GM12878 (cell line): ENCODE measurements at regions not wholly inside any gene's neighbourhood (a gene's known extent, or its start where the extent isn't known, plus 50 kb on each side); places are given as distances from the start of the nearest gene placed in this dataset.

Experiments
- ATAC-seq: fragments of 200-7000 bp; cut with Tn5 transposase; 3 replicates; pipeline ENCODE4 v1.9.1; 2020; ENCODE audit warnings: mild to moderate bottlenecking, moderate library complexity
- BruUV-seq: library from RNA; stranded (reverse); fragments of 400-500 nt; replicated peaks from 2 replicates; lab custom pipeline; 2021; lab: Mats Ljungman, UMichigan
- CTCF ChIA-PET: fragments of 300-600 bp; sonication (Branson Sonifier 250); formaldehyde crosslinking; extraction: SDS; loops from one replicate; lab custom pipeline; 2021; ENCODE audit warnings: inconsistent platforms; lab: Yijun Ruan, JAX
- POLR2A ChIA-PET: fragments of 350-600 bp; formaldehyde crosslinking; extraction: SDS; loops from one replicate; lab custom pipeline; 2021; ENCODE audit warnings: inconsistent platforms; lab: Charles Lee
- RAD21 ChIA-PET: fragments of 300-600 bp; sonication (Branson Sonifier 250); formaldehyde crosslinking; loops from one replicate; lab custom pipeline; 2023; ENCODE audit warnings: antibody characterized with exemption; ENCODE audit not compliant: unreplicated experiment; lab: Charles Lee
- SMC1A ChIA-PET: fragments of 300-600 bp; sonication (Branson Sonifier 250); formaldehyde crosslinking; loops from one replicate; lab custom pipeline; 2023; ENCODE audit not compliant: unreplicated experiment, uncharacterized antibody; lab: Charles Lee
- DNase-seq: peaks from one replicate; pipeline ENCODE4 v3.0.0-alpha.2; 2011; ENCODE audit warnings: low read depth, low spot score
- FAIRE-seq: peaks from 3 replicates; lab custom pipeline; 2011; peaks lifted over from hg19 to GRCh38; lab: Jason Lieb, UNC
- H2AFZ ChIP-seq: 2 replicates; pipeline ENCODE4 v1.6.0; 2011; ENCODE audit warnings: low read depth, low read length, control low read depth; ENCODE audit not compliant: control insufficient read depth
- H3K27ac ChIP-seq: 2 replicates; pipeline ENCODE4 v1.5.1; 2011; ENCODE audit warnings: control low read depth; ENCODE audit not compliant: control insufficient read depth, insufficient read depth
- H3K27me3 ChIP-seq, 2 experiments: replicated peaks in 1 of 2; 2 replicates each; pipeline versions ENCODE4 v1.6.0 to v1.6.1; 2011; ENCODE audit warnings: low read length in 1 of 2; ENCODE audit not compliant: control insufficient read depth in 2 of 2, insufficient read depth in 2 of 2
- H3K36me3 ChIP-seq, 2 experiments: 2 replicates each; pipeline ENCODE4 v1.5.1; 2011; ENCODE audit warnings: low read length in 1 of 2; ENCODE audit not compliant: control insufficient read depth in 2 of 2, insufficient read depth in 2 of 2
- H3K4me1 ChIP-seq: 2 replicates; pipeline ENCODE4 v1.6.1; 2011; ENCODE audit warnings: mild to moderate bottlenecking, low read length, moderate library complexity, mixed read lengths; ENCODE audit not compliant: control insufficient read depth, insufficient read depth
- H3K4me2 ChIP-seq: 2 replicates; pipeline ENCODE4 v1.6.0; 2011; ENCODE audit warnings: control low read depth; ENCODE audit not compliant: control insufficient read depth, insufficient read depth
- H3K4me3 ChIP-seq: fragments of 200-600 bp; sonication (generic); 2 replicates; pipeline ENCODE4 v1.5.1; 2016
- H3K79me2 ChIP-seq: 2 replicates; pipeline ENCODE4 v1.6.0; 2011; ENCODE audit warnings: low read length; ENCODE audit not compliant: control insufficient read depth, insufficient read depth
- H3K9ac ChIP-seq: 2 replicates; pipeline ENCODE4 v1.8.0; 2011; ENCODE audit warnings: low read length, control low read depth, mixed read lengths; ENCODE audit not compliant: control insufficient read depth, insufficient read depth
- H3K9me3 ChIP-seq: replicated peaks from 3 replicates; pipeline ENCODE4 v1.5.1; 2011; ENCODE audit warnings: mild to moderate bottlenecking, low read length; ENCODE audit not compliant: control insufficient read depth, insufficient read depth
- H4K20me1 ChIP-seq: 2 replicates; pipeline ENCODE4 v1.6.0; 2011; ENCODE audit not compliant: control insufficient read depth, insufficient read depth
- BCL11A ChIP-seq: IDR thresholded peaks from 2 replicates; pipeline ENCODE4 v1.6.1; 2011; ENCODE audit warnings: low read depth, low read length
- CEBPB ChIP-seq, 2 experiments: fragments of 150-350 bp in 1 of 2; IDR thresholded peaks; 2 replicates each; pipeline ENCODE4 v1.6.1; 2012 to 2014; ENCODE audit warnings: low read depth in 2 of 2, low read length in 2 of 2, borderline replicate concordance in 1 of 2, inconsistent platforms in 1 of 2
- MEF2A ChIP-seq: IDR thresholded peaks from 2 replicates; pipeline ENCODE4 v1.6.1; 2011; ENCODE audit warnings: low read depth, mild to moderate bottlenecking, low read length, moderate library complexity; ENCODE audit not compliant: insufficient read depth
- MYC ChIP-seq: IDR thresholded peaks from 2 replicates; pipeline ENCODE4 v1.6.1; 2011; ENCODE audit warnings: mild to moderate bottlenecking, low read length, moderate library complexity, inconsistent platforms; ENCODE audit not compliant: insufficient read depth, insufficient replicate concordance, insufficient read length, severe bottlenecking
- RAD51 ChIP-seq: fragments of 450-650 bp; IDR thresholded peaks from 2 replicates; pipeline ENCODE4 v1.6.1; 2016; ENCODE audit warnings: moderate library complexity, mild to moderate bottlenecking, inconsistent platforms
- RFX5 ChIP-seq: IDR thresholded peaks from 2 replicates; pipeline ENCODE4 v1.6.1; 2011; ENCODE audit warnings: low read depth, low read length, improper control_type of control experiment
- SIN3A ChIP-seq: IDR thresholded peaks from 2 replicates; pipeline ENCODE4 v1.6.1; 2012; ENCODE audit warnings: low read depth, low read length, improper control_type of control experiment
- SIX5 ChIP-seq: IDR thresholded peaks from 2 replicates; pipeline ENCODE4 v1.6.1; 2011; ENCODE audit warnings: mild to moderate bottlenecking, low read depth, low read length, moderate library complexity; ENCODE audit not compliant: severe bottlenecking
- STAT1 ChIP-seq: fragments of 450-650 bp; conservative IDR thresholded peaks from 2 replicates; pipeline ENCODE4 v1.6.1; 2014; ENCODE audit warnings: antibody characterized with exemption, mild to moderate bottlenecking
- STAT3 ChIP-seq: IDR thresholded peaks from 2 replicates; pipeline ENCODE4 v1.6.1; 2011; ENCODE audit warnings: low read depth, low read length, improper control_type of control experiment
- ZNF207 ChIP-seq: fragments of 450-650 bp; IDR thresholded peaks from 2 replicates; pipeline ENCODE4 v1.6.1; 2014; ENCODE audit warnings: antibody characterized with exemption, mild to moderate bottlenecking, borderline replicate concordance
- ZNF217 ChIP-seq: fragments of 450-650 bp; IDR thresholded peaks from 2 replicates; pipeline ENCODE4 v1.6.1; 2017; ENCODE audit warnings: antibody characterized with exemption, mild to moderate bottlenecking
- WGBS: methylation state at CpG from one replicate; pipeline ENCODE4 v1.1.6; 2016; ENCODE audit warnings: low lambda C conversion rate; ENCODE audit not compliant: insufficient replicate concordance, insufficient coverage; ENCODE audit errors: missing lambda C conversion rate; 5-methylcytosine and 5-hydroxymethylcytosine counted together
- in situ Hi-C: fragments of 300-500 bp; cut with MboI; formaldehyde crosslinking; loops from 9 replicates; pipeline ENCODE4 v1.14.3; 2018; ENCODE audit warnings: mixed read lengths
- intact Hi-C: fragments of 100-400 bp; cut with micrococcal nuclease; formaldehyde crosslinking; loops from one replicate; pipeline ENCODE4 v1.14.2; 2022; ENCODE audit not compliant: unreplicated experiment
- TF ChIP-seq, protein P1 (sequence below): fragments of 450-650 bp; IDR thresholded peaks from 2 replicates; pipeline ENCODE4 v1.6.1; 2017; ENCODE audit warnings: mild to moderate bottlenecking, moderate library complexity
- TF ChIP-seq, protein P2 (sequence below): IDR thresholded peaks from 2 replicates; pipeline ENCODE4 v1.6.1; 2011; ENCODE audit warnings: low read depth, low read length, improper control_type of control experiment, borderline replicate concordance
- TF ChIP-seq, protein P3 (sequence below): fragments of 150-350 bp; IDR thresholded peaks from 2 replicates; pipeline ENCODE4 v1.6.1; 2016; ENCODE audit warnings: low read depth, low read length
- TF ChIP-seq, protein P4 (sequence below): fragments of 450-650 bp; conservative IDR thresholded peaks from 2 replicates; pipeline ENCODE4 v1.6.1; 2017; ENCODE audit warnings: mild to moderate bottlenecking, moderate library complexity

DNA sequence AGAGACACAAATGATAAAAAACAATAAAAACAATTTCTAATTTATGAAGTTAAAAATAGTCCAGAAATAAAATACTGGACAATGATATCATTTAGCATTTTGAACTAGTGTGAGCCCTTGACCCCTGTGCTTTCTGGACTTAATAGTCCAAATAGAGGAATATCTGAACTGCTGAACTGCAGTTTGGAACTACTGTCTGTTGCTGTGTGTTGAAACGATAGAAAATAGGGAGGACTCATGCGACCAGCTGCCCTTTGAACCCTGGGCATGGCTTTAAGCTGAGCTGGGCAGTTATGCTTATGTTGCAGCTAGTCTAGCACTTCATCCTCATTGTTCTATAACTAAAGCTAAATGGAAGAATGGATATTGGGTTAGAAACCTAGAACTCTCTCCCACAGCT is 99.5 kb downstream of the FMR1NB start:
- ChIA-PET SMC1A (no interaction called here), POLR2A (no interaction called here), RAD21 (no interaction called here), CTCF (no interaction called here)
- Histone ChIP-seq H3K9me3 (no peaks in the 10 kb centered on the region), H2AFZ (no peak overlapping the region), H3K4me3 (no peak overlapping the region), H3K27me3 (no peaks in the 10 kb centered on the region), H4K20me1 (no peaks in the 10 kb centered on the region), H3K4me2 (no peak overlapping the region), H3K79me2 (no peaks in the 10 kb centered on the region), H3K9ac (no peak overlapping the region), H3K27ac (no peak overlapping the region), H3K36me3 (no peaks in the 10 kb centered on the region), H3K4me1 (no peaks in the 10 kb centered on the region)
- 26% methylated on average over 2 of the region's 2 CpGs for WGBS
- intact Hi-C loops = no loop called here
- FAIRE-seq (no peak), ATAC-seq (no peak), DNase-seq (no peak)
- in situ Hi-C loops = no loop called here
- no TSS peak for BruUV-seq
- TF ChIP-seq MYC (no peak), MEF2A (no peak), RAD51 (no peak), ZNF207 (no peak), RFX5 (no peak), SIX5 (no peak), BCL11A (no peak), ZNF217 (no peak), CEBPB (IDR thresholded peaks at IDR 0.05; ENCODE audit: borderline replicate concordance in 1 of 2, low read depth in 2 of 2, low read length in 2 of 2) (no peak), STAT1 (no peak), SIN3A (no peak), STAT3 (no peak)
- TF ChIP-seq, protein P1, sequence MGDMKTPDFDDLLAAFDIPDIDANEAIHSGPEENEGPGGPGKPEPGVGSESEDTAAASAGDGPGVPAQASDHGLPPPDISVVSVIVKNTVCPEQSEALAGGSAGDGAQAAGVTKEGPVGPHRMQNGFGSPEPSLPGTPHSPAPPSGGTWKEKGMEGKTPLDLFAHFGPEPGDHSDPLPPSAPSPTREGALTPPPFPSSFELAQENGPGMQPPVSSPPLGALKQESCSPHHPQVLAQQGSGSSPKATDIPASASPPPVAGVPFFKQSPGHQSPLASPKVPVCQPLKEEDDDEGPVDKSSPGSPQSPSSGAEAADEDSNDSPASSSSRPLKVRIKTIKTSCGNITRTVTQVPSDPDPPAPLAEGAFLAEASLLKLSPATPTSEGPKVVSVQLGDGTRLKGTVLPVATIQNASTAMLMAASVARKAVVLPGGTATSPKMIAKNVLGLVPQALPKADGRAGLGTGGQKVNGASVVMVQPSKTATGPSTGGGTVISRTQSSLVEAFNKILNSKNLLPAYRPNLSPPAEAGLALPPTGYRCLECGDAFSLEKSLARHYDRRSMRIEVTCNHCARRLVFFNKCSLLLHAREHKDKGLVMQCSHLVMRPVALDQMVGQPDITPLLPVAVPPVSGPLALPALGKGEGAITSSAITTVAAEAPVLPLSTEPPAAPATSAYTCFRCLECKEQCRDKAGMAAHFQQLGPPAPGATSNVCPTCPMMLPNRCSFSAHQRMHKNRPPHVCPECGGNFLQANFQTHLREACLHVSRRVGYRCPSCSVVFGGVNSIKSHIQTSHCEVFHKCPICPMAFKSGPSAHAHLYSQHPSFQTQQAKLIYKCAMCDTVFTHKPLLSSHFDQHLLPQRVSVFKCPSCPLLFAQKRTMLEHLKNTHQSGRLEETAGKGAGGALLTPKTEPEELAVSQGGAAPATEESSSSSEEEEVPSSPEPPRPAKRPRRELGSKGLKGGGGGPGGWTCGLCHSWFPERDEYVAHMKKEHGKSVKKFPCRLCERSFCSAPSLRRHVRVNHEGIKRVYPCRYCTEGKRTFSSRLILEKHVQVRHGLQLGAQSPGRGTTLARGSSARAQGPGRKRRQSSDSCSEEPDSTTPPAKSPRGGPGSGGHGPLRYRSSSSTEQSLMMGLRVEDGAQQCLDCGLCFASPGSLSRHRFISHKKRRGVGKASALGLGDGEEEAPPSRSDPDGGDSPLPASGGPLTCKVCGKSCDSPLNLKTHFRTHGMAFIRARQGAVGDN = no peak
- TF ChIP-seq, protein P2, sequence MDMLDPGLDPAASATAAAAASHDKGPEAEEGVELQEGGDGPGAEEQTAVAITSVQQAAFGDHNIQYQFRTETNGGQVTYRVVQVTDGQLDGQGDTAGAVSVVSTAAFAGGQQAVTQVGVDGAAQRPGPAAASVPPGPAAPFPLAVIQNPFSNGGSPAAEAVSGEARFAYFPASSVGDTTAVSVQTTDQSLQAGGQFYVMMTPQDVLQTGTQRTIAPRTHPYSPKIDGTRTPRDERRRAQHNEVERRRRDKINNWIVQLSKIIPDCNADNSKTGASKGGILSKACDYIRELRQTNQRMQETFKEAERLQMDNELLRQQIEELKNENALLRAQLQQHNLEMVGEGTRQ = no peak
- TF ChIP-seq, protein P3, sequence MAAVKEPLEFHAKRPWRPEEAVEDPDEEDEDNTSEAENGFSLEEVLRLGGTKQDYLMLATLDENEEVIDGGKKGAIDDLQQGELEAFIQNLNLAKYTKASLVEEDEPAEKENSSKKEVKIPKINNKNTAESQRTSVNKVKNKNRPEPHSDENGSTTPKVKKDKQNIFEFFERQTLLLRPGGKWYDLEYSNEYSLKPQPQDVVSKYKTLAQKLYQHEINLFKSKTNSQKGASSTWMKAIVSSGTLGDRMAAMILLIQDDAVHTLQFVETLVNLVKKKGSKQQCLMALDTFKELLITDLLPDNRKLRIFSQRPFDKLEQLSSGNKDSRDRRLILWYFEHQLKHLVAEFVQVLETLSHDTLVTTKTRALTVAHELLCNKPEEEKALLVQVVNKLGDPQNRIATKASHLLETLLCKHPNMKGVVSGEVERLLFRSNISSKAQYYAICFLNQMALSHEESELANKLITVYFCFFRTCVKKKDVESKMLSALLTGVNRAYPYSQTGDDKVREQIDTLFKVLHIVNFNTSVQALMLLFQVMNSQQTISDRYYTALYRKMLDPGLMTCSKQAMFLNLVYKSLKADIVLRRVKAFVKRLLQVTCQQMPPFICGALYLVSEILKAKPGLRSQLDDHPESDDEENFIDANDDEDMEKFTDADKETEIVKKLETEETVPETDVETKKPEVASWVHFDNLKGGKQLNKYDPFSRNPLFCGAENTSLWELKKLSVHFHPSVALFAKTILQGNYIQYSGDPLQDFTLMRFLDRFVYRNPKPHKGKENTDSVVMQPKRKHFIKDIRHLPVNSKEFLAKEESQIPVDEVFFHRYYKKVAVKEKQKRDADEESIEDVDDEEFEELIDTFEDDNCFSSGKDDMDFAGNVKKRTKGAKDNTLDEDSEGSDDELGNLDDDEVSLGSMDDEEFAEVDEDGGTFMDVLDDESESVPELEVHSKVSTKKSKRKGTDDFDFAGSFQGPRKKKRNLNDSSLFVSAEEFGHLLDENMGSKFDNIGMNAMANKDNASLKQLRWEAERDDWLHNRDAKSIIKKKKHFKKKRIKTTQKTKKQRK = no peak
- TF ChIP-seq, protein P4, sequence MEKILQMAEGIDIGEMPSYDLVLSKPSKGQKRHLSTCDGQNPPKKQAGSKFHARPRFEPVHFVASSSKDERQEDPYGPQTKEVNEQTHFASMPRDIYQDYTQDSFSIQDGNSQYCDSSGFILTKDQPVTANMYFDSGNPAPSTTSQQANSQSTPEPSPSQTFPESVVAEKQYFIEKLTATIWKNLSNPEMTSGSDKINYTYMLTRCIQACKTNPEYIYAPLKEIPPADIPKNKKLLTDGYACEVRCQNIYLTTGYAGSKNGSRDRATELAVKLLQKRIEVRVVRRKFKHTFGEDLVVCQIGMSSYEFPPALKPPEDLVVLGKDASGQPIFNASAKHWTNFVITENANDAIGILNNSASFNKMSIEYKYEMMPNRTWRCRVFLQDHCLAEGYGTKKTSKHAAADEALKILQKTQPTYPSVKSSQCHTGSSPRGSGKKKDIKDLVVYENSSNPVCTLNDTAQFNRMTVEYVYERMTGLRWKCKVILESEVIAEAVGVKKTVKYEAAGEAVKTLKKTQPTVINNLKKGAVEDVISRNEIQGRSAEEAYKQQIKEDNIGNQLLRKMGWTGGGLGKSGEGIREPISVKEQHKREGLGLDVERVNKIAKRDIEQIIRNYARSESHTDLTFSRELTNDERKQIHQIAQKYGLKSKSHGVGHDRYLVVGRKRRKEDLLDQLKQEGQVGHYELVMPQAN = no peak
